ENCODE measurements at regions not wholly inside any gene's neighbourhood (a gene's known extent, or its start where the extent isn't known, plus 50 kb on each side); places are given as distances from the start of the nearest gene placed in this dataset.

DNA sequence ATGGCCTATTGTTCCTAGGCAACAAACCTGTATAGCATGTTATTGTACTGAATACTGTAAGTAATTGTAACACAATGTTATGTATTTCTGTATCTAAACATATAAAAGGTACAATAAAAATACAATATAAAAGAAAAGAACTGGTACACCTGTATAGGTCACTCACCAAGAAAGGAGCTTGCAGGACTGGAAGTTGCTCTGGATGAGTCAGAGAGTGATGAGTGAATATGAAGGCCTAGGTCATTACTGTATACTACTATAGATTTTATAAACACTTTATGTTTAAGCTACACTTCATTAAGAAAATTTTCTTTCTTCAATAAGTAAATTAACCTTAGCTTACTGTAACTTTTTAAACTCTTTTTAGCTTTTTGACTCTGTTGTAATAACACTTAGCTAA, 559.9 kb downstream of the PLPP3 start:
- no peak for DNase-seq

DNA sequence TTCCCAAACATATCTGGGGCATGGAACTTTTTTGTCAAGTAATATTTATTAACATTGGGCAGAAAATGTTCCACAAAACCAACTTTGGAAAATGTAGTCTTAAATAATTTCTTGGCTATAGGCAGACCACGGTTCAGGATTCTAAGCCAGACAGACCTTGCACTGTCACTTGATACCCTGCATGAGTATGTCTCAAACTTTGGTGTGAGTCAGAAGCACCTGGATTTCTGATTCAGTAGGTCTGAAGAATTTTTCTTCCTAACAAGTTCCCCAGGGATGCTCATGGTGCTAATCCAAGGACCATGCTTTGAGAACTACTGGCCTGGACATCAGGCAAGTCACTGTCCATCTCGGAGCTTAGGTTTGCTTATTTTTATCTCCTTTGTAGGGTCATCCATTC, 562.0 kb downstream of the PLPP3 start:
- DNase-seq = no peak

DNA sequence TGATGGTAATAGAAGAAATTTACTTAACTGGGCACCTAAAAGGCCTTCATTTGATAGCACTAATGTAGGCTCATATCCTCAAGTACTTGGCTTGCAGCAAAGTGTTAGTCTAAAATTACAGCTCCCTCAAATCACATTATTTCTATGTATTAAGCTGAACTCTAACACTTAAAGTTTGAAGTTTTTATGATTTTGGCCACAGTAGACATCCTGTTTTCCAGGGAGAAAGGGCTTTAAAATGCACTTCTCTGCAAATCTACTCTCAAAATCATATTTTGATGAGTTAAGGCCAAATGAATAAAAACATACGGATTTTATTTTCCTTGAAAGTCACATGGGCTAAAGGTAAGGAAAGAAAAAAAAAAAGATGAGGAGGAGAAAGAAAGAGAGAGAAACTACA, 575.5 kb downstream of the PLPP3 start:
- DNase-seq = no peak

DNA sequence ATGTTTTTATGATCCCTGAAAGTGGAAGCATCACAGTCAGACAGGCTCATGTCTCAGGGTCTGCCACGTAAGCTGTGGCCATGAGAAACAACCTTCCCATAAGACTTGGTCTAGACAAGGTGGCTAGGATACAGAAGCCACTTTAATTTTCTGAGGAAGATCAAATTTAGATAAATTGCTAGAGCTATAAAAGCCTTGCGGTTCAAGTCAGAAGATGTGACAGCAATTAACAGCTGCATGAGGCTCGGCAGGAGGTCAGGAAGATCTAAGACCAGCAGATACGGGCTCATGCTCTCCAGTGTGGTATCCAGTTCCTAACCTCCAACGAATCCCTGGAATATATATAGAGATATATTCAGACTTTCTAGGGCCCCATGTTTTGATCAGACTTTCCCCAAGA, 577.1 kb downstream of the PLPP3 start:
- DNase-seq = no peak

DNA sequence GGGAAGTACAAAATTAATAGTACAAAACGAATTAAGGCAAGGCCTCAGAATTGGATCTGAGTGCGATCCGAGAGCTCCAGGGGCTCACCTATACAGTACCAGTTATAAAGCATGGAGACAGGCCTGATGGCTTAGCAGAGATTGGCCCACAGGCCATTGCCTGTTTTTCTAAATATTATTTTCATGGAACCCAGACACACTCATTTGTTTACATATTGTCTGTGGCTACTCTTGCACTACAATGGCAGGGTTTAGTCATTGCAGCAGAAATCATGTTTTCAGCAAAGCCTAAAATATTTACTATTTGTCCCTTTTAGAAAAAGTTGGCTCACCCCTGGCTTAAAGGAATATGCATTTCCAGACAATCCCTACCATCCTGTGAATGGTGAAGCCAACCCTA, 578.9 kb downstream of the PLPP3 start:
- no peak for DNase-seq

DNA sequence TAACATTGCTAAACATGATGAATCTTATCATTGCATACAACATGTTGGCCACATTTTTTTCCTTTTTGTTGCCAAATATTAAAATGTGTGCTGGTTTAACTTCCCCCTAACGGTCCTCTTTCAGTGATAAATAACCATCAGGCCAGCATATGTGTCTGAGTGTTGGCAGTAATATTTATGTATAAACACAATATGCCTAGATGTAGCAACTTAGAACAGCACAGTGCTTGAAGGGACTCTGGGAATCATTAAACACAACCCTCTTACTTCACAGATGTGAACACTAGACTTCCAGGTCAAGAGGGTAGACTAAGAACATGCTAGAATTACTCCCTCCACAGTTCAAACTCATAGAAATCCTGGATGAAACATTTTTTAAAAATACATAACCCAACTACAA, 581.8 kb downstream of the PLPP3 start:
- DNase-seq = no peak

DNA sequence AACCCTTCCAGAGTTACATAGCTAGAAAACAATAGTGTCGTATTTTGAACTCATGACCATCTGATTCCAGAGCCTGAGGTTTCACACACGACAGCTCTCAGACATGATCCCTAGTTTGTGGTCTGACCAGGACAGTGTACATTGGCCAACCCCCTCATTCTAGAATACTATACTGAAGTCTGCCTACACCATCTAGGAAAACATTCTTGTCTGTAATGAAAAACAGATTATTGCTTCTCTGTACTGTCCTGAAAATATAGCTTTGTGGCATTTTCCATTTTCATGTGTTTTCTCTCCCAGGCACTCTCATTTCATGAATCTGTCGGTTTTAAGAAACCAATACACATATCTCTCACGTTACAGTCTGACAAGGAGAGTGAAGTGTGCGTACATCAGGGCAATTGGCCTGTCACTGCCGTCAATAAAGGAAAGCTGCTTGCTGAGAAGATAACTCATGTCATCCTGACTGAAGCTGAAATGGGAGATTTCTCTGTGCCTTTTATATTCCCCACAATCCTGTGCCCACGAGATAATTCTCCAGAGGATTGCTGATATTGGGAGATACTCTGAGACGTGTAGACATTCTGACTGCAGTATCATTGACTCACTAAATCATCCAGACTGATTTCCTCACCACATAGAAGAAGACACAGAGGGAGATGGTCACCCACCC, 585.6 kb downstream of the PLPP3 start:
- no peak for DNase-seq

DNA sequence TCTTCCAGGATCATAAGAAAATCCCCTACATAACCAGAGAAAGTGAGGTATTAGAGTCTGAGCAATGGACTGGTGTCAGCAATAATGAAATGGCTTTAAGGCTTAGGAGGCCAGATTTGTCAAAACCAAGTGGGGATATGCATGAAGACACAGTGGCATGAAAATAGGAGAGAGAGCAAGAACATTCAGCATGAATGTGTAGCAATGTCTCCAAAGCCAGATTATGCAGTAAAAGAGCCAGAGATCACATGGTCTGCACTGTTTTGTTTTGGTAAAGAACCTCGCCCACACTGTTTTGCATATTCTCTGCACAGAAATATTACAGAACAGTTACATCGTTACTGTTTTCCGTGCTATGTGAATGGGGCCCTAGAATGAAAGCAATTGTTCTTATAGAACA, 589.4 kb downstream of the PLPP3 start:
- no peak for DNase-seq

DNA sequence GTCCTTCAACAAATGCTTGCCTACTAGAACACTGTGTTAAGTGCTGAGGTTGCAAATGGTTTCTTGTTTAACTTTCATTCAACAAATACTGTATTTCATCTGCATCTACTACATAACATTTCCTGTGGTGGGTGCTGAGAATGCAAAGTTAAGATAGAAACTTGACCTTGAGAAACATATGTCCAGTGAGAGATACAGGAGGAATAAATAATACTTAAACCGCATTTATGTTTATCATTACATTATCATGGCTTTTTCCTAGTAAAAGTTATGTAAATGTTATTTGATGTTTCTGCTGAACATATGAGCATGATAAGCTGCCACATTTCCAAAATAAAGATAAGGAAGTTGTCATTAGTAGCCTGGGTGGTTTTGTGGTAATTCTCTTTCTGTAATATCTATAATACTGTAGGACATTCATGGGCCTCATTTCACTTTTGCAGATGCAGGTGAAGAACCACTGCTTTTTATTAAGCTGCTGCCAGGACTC, 590.4 kb downstream of the PLPP3 start:
- no peak for DNase-seq

DNA sequence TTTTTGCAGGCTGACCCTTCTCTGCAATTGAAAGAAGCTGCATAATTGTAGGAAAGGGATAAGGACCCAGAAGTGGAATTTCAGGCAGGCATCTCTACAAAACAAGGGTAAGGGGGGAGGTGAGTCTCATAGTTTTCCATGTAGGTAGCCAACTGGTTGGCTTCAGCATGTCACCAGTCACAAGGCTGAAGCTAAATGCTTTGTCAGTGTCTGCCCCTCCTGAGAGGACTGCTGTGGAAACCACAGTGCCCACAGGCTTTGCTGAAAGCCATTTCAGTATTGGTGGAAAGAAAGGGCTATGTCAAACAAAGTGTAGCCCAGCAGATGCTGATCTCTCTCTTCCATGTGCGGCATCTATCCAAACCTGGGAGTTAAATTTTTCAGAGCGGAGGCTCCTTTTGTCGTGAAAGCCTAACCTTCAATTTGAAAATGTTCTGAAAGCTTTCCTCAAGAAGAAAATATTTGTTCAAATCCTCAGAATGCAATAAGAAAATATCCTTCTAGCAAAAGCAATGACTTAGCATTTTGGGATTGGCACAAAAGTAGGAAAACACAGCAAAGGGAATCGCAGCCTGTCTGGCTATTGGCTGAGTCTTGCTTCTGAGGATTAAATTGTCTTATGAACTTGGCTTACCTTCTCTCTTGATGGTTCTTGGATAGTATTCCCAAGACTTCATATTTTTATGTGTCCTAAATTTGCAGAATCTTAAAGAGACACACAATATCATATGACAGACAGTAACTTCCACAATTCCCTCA, 591.7 kb downstream of the PLPP3 start:
- no peak for DNase-seq

DNA sequence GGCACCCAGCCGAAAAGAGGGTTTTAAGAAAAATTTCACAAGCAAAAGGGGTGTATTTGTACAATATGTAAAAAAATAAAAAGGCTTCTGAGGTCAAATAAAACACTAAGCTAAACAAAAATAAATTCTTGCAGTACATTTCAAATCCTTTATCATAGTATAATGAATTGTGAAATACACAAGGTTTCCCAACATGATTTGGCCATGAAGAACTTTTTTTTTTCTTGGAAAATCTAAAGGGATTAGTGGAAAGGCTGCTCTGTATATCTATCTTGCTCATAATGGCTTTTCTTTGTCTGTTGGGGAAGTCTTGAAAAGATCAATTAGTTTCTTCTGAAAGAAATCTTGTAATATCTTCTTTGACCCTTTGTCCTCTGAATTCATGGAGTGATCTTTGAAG, 593.4 kb downstream of the PLPP3 start:
- DNase-seq = no peak

DNA sequence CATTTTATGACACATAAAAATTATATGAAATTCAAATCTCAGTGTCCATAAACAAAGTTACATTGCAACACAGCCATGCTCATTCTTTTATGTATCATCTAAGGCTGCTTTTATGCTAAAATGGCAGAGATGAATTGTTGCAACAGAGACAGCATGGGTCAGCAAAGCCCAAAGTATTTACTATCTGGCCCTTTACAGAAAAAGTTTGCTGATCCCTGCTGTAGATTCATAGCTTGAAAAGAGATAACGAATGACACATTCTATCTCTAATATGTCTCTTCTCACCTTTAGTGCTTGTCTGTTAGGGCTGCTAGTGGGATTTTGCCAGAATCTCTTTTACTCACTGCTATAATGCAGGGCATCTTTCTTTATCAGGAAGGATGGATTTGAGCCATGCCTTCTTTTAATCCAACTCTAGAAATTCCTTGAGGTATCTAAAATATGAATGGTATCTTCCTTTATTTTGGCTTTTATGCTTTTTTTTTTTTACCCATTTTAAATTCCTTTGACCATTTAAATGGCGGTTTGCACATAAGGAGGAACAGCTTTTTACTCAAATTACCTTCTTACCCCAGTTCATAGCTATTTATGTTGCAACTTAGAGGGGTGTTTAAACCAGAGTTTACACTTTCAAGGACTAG, 598.2 kb downstream of the PLPP3 start:
- no peak for DNase-seq

DNA sequence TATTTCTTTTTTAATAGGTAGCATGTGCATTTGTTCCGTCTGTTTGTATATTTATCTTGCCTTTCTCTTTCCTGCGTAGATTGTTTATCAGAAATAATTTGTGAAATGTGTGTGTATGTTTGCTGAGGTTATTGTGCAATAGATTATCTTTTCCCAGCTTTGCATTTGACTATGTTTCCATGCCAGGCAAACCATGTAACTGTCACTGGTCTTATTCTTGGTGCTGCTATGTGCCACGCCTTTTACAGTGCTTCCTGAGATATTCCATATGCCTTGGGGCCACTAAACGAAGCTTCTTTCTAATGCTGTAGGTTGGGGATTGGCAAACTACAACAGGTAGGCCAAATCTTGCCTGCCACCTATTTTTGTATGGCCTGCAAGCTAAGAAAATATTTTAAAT, 598.8 kb downstream of the PLPP3 start:
- no peak for DNase-seq

DNA sequence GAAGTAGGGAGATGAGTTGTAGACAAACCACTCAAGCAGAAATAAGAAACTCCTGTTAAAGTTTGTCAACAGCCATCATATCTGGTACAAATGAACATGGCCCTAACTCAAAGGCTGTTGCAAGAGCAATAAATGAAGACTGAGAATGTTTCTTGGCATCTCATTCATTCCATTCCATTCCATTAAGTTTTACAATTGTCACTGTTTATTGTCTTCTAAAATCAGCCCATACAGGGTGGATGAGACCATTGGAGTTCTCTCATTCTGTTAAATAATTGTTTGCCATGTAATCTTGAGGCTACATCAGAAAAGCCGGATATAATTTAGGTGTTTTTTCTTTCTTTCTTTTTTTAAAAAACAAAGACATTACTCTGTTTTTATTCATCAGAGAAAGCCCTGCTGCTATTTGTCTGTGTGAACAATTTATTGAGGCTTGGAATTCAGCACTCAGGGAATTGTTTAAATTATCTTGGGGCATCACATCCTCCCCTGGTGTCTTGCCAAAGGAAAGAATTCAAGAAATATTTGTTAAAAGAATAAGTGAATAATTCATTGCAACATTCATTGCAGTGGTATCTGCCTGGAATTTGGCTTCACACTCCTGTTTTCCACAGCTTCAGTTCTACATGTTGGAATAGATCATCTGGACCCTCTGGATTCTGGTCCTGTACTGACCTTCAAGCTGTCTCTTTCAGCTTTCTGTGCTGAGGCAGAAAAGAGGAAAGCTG, 604.5 kb downstream of the PLPP3 start:
- DNase-seq = no peak

DNA sequence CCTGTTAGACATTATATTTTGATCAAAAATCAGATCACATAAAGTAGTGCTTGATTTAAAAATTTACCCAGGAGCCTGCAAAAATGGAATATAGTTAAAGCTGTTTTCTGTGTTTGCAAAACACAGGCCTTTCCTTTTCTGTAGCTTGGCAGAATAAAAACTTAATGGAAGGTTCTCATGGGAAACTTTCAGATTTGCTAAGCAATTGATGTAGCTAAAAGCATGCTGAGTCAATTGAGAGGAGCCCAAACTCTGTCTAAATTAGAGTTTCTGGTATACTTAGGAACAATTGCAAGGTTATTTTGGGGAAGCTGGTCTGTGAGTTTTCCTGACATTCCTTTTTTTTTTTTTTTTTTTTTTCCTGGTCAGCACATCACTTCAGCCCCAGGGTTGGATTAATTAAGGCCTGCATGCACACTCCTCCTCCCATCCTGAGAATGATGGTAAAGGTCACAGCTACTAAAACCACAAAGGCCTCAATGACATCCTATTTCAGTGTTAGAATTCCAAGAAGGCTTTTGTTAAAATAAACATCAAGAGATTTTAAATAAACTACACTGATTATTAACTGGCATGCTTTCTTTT, 608.7 kb downstream of the PLPP3 start:
- DNase-seq = no peak

DNA sequence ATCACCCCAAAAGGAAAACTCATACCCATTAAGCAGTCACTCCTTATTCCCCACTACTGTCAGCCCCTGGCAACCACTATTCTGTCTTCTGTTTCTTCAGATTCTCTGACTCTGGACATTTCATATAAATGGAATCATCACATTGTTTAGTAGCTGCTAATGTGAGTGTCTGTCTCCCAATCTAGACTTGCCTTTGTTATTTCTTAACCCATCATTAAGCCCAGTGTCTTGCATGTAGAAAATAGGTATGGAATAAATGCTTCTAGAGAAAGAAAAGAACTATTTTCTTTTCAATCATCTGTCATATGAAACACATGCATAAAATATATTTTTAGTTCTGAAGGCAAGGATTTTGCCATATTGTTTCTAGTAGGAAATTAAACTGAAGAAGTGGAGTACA, 610.0 kb downstream of the PLPP3 start:
- no peak for DNase-seq

DNA sequence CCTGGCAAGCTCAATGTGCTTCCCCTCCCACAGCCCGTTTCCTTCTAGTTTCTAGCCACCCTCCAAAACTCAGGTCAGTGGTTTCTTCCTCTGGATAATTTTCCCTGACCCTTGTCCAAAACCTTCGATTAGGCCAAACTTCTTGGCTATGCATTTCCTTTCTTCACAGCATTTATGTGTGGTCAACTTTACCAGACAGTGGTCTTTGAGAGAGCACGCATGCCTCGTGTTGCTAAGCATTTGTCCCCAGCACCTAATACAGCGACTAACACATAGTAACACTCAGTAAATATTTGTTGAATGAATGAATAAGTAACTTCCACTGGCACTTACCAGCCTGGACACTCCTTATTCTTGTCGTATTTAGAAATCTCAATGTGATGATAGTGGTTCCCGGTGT, 610.7 kb downstream of the PLPP3 start:
- no peak for DNase-seq

DNA sequence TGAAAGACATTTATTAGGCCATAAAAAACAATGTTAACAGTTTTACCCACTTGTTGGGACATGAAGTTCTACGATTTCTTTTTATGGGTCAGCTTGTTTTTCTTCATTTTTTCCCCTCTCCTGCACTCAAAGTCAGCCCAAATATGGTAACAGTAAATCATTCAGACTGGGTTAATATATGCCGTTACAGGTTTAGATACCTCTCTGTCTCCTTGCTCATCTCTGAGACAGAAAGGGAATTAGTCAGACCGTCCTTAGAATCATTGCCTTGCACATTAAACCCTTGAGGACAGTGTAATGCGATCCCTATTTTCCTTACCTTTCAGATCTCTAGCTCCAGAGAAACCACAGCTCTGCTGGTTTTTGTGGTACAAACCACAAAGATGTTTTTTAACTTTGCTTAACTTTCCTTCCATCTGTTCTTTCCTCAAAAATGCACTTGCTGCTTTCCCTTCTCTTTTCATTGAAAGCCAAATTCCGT, 613.3 kb downstream of the PLPP3 start:
- no peak for DNase-seq

DNA sequence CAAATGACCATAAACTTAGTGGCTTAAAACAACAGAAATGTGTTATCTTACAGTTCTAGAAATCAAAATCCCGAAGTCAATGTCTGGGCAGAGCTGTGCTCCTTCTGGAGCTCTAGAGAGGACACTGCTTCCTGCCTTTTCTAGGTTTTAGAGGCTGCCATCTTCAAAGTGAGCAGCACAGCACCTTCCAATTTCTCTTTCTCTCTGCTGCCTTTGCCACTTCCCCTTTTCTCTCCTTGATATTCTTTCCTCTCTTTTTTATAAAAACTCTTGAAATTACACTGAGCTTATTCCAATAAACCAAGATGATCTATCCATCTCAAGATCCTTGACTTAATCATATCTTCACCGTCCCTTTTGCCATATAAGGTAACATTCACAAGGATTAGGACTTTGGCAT, 616.9 kb downstream of the PLPP3 start:
- no peak for DNase-seq

DNA sequence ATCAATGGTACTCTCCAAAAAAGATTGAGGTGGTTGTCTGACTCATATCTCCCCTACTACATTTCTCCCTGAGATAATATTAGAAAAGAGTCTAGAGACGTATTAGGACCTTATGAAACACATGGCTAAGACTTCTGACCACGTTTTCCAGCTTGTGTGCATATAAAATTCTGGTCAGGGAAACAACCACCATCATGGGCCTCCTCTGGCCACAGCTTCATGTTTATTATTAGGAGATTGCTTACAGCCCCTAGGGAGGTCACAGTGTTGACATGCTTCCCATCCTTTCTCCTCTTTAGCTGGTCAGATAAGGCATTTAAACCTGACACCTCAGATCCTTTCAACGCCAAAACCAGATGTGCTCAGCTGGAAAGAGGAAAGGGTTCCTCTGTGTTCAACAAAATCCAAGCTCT, 620.2 kb downstream of the PLPP3 start:
- no peak for DNase-seq

DNA sequence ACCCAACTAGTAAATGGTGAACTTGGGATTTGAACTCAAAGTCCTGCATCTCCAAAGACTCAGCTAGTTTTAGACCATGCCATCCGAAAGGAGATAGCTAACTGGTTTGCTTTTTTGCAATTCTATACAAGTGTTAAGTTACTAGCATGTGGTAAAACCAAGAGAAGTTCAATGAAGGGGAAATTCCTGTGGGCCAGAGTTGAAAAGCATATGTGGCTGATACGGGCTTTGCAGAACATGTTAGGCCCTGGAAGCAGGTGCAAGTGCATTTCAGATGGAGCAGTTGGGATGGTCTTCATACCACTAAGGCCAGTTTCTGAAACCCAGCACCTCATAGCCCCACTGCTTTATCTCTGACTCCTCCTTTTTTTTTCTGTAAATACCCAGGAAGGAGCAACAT, 620.9 kb downstream of the PLPP3 start:
- no peak for DNase-seq

DNA sequence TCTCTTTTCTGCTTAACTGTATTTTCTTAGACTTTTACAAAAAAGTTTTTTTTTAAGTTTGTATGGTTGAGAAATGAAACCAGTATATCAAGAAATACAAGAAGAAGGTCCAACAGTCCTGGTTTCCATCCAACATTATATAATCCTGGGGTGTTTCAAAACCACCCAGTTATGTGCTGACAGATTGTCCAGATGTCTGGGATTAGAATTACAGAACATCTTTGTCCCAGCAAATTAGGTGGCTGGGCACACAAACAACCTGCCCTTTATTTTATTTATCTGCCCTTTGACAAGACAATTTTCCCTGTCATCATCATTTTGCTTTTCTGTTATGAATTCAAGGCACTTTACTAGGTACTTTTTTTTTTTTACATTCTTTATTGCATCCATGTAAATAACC, 622.1 kb downstream of the PLPP3 start:
- no peak for DNase-seq

DNA sequence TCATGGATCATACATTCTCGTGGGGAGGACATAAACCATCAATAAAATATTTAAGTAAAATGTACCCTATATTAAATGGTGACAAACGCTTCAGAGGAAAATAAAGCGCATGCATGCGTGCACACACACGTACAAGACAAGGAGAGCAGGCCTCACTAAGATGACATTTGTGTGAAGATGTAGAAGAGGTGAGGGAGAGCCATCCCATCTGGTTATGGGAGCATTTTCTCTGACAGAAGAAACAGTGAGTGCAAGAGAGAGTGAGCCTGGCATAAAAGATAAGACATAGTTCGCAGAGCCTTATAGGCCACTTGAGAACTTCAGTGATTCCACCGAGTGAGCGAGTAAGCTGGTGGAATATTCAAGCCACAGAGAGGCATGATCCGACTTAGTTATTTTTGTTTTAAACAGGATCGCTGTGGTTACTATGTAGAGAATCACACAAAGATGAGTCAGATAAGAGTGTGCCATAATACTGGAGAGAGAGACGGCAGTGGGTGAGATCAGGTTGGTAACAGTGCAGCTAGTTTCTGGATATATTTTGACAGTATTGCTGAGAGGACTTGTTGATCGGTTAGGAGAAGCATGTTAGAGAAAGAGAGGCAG, 624.2 kb downstream of the PLPP3 start:
- no peak for DNase-seq

All from GDM1 (cell line).